GM12891 (cell line): ENCODE measurements at regions not wholly inside any gene's neighbourhood (a gene's known extent, or its start where the extent isn't known, plus 50 kb on each side); places are given as distances from the start of the nearest gene placed in this dataset.

Experiments used
- DNase-seq: peaks from one replicate; pipeline ENCODE4 v3.0.0; 2011; ENCODE audit warnings: low spot score; ENCODE audit not compliant: insufficient read length
- FAIRE-seq: peaks from 2 replicates; lab custom pipeline; 2011; peaks lifted over from hg19 to GRCh38; lab: Jason Lieb, UNC
- PAX5 ChIP-seq: IDR thresholded peaks from 2 replicates; pipeline ENCODE4 v1.6.1; 2011; ENCODE audit warnings: low read length, moderate library complexity, mild to moderate bottlenecking; ENCODE audit not compliant: insufficient read depth, severe bottlenecking
- POLR2A ChIP-seq: IDR thresholded peaks from 2 replicates; pipeline ENCODE4 v1.6.1; 2011; ENCODE audit warnings: low read depth, low read length, control low read depth
- POLR2AphosphoS5 ChIP-seq: IDR thresholded peaks from 2 replicates; pipeline ENCODE4 v1.6.1; 2011; ENCODE audit warnings: low read depth, low read length, control low read depth
- POU2F2 ChIP-seq: IDR thresholded peaks from 2 replicates; pipeline ENCODE4 v1.6.1; 2011; ENCODE audit warnings: low read depth, mild to moderate bottlenecking, control low read depth, low read length, moderate library complexity
- SPI1 ChIP-seq: IDR thresholded peaks from 2 replicates; pipeline ENCODE4 v1.6.1; 2011; ENCODE audit warnings: low read depth, low read length, control low read depth
- TAF1 ChIP-seq: IDR thresholded peaks from 2 replicates; pipeline ENCODE4 v1.6.1; 2011; ENCODE audit warnings: low read depth, low read length, control low read depth

GRCh38 chr9:26321935-26322334 lies 570.7 kb downstream of the CAAP1 start:
- DNase-seq (no peak), FAIRE-seq (no peak)
- TF ChIP-seq POLR2AphosphoS5 (no peak), PAX5 (no peak), POU2F2 (no peak), POLR2A (no peak), TAF1 (no peak), SPI1 (no peak)

- DNase-seq, result no peak
- no peak for TF ChIP-seq SPI1
- TF ChIP-seq PAX5, result no peak
- no peak for TF ChIP-seq POLR2AphosphoS5
- no peak for TF ChIP-seq POU2F2
- TF ChIP-seq TAF1, result no peak
- no peak for TF ChIP-seq POLR2A
- FAIRE-seq, result no peak
Measured at GRCh38 chr9:26319859-26320258, 572.7 kb downstream of the CAAP1 start.

DNA sequence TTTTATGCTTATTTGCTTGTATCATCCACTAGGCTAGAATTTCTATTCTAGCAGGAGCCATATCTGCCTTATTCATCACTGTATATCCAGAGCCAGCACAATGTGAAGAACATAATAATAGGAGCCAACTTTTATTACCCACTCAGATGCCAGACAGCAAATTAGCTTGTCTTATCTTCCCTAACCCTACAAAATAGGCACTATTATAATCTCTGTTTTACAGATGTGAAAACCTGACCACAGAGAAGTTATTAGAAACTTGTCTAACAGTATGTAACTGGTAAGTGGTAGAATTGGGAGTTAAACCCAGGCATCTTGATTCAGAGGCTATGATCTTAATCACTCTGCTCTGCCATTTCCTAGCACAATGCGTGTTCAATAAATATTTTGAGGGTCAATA lies 579.5 kb downstream of the CAAP1 start:
- DNase-seq (no peak), FAIRE-seq (no peak)
- TF ChIP-seq POLR2A (no peak), POU2F2 (no peak), SPI1 (no peak), TAF1 (no peak), PAX5 (no peak), POLR2AphosphoS5 (no peak)

DNA sequence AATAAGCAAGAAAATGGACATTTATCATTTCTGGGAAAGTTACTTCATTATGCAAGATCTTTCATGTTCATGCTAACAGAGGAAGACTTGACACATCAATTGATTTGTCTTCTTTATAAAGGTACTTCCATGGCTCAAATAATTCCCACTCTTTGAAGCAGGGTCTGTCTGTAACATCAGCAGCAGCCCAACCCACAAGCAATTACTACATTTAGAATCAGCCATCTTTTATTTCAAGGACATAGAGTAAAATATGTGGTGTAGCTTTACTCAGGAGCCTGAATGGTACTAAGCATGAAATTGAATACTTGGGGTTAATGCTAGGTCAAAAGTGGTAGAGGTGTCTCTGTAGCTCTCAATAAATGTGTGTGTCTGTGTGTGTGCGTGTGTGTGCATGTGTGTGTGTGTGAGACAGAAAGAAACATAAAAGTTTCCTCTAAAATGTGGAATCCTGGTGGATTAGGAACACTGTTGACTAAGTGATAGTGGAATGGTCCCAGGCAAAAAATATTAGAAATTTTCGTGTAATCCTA lies 581.1 kb downstream of the CAAP1 start:
- FAIRE-seq, result no peak
- TF ChIP-seq POLR2A (no peak), POLR2AphosphoS5 (no peak), POU2F2 (no peak), SPI1 (no peak), TAF1 (no peak), PAX5 (no peak)
- DNase-seq, result no peak

DNA sequence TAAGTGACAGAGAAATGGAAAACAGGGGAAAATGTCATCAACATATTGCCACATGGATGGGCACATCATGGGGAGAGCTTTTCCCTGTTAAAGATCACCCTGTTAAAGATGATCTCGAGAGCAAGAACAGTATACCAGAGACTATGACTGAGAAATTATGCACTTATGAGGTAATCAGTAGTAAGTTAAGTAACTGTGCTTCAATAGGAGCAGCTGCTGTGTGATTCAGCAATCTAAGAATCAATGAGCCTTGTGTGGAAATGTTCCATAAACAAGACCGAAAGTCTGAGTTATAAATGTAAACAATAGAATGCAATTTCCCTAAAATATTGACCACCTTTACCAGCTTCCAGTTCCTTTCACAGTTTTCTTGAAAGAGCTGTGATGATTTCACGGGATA lies 582.3 kb downstream of the CAAP1 start:
- TF ChIP-seq POLR2A (no peak), PAX5 (no peak), SPI1 (no peak), POU2F2 (no peak), TAF1 (no peak), POLR2AphosphoS5 (no peak)
- FAIRE-seq (no peak), DNase-seq (no peak)

DNA sequence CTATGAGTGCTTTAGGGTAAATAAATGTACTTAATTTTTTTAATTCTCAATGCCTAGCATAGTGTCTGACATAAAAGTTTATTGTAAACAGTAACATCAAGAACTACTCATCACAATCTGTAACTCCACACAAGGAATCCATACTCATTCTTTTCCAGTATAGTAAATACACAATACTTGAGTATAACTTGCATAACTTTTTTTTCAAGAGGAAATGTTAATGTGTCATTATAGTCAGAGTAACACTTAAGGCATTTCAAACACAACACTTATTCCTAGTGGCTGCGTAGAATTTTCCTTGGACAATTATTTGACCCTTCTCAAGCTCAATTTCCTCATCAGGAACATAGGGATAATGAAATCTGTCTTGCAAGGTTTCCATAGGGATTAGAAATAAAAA lies 584.3 kb downstream of the CAAP1 start:
- FAIRE-seq (no peak), DNase-seq (no peak)
- no peak for TF ChIP-seq POU2F2
- TF ChIP-seq POLR2A, result no peak
- TF ChIP-seq TAF1, result no peak
- no peak for TF ChIP-seq PAX5
- TF ChIP-seq SPI1, result no peak
- TF ChIP-seq POLR2AphosphoS5, result no peak

GRCh38 chr9:26301659-26302058 lies 590.9 kb downstream of the CAAP1 start:
- TF ChIP-seq SPI1 (no peak), TAF1 (no peak), PAX5 (no peak), POLR2A (no peak)
- FAIRE-seq, result no peak
- DNase-seq, result no peak

DNA sequence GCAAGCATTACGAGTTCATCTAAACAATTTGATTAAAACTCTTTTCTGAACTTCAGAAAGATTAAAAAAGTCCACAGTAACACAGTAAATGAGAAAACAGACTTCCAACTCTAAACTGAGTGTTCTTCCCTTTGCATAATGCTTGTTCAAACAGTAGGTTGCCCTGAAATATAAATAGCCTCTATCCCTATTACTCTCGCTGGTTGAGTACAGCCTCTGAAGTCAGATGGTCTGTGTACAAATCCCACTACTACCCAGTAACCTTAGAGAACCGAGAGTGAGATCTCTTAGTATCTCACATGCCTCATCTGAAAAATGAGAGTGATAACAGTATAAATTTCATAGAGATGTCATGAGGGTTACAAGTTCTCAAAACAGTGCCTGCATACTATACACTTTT lies 591.6 kb downstream of the CAAP1 start:
- DNase-seq (no peak), FAIRE-seq (no peak)
- TF ChIP-seq PAX5, result no peak

DNA sequence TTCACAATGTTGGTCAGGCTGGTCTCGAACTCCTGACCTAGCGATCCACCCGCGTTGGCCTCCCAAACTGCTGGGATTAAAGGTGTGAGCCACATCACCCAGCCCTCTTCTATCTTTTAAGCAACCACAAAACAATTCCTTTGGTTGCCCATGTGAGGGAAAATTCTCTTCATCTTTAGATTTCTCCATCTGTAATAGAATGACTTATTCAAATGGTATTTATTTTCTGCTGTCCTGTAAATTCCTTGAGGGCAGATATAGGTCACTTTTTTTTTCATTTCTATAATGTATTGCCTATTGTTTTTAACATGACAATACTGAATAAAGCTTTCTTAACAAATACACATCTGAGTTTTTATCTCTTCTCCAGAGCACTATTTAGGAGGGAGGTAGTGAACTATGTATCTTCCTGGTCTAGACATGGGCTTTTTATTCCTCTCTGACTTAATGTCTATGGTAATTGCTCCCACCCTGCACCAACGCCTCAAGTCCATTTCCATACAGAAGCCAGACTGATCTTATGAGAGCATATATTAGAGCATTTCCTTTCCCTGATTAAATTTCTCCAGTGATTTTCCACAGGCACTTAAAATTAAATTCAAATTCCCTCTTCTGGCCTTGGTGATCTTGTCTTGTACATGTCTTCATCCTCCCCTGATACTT lies 595.6 kb downstream of the CAAP1 start:
- FAIRE-seq, result no peak
- TF ChIP-seq POLR2AphosphoS5, result no peak
- no peak for TF ChIP-seq TAF1
- TF ChIP-seq POU2F2, result no peak
- no peak for TF ChIP-seq POLR2A
- TF ChIP-seq SPI1, result no peak
- no peak for TF ChIP-seq PAX5
- no peak for DNase-seq

- FAIRE-seq, result no peak
- TF ChIP-seq TAF1 (no peak), POU2F2 (no peak), PAX5 (no peak), POLR2A (no peak), POLR2AphosphoS5 (no peak), SPI1 (no peak)
- no peak for DNase-seq
Measured at GRCh38 chr9:26292943-26293342, 599.7 kb downstream of the CAAP1 start.
